GM19351 (cell line): ENCODE measurements at regions not wholly inside any gene's neighbourhood (a gene's known extent, or its start where the extent isn't known, plus 50 kb on each side); places are given as distances from the start of the nearest gene placed in this dataset.

Experiments
- ATAC-seq: cut with Tn5 transposase; IDR thresholded peaks from one replicate; pipeline ENCODE4 v1.9.1; 2021; ENCODE audit warnings: mild to moderate bottlenecking, moderate library complexity; ENCODE audit not compliant: unreplicated experiment

DNA sequence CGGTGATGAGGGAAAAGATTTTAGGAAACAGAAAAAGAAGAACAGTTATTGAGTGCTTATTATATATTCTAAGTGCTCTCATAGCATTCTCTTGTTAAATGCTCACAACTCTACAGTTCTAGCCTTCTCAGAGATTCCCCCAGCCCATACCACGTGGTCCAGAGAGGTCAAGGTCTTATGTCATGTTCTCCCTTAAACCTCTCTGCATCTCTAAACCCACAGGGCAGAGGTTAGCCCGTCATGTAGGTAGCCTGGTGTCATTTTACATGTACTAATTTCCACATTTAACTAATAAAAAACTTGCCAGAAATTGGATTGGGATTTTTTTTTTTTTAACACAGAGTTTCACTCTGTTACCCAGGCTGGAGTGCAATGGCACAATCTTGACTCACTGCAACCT lies 178.0 kb downstream of the CEMIP2 start:
- ATAC-seq: no peak

DNA sequence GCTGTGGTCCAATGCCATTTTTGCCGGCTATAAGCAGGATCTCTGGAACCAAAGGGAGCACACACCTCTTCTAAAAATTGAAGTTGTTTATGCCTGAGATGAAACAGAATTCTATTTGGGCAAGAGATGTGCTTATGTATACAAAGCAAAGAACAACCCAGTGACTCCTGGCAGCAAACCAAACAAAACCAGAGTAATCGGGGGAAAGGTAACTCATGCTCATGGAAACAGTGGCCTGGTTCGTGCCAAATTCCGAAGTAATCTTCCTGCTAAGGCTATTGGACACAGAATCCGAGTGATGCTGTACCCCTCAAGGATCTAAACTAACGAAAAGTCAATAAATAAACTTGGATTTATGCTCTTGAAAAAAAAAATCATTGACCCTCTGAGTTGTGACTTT lies 178.7 kb downstream of the CEMIP2 start:
- no peak for ATAC-seq

DNA sequence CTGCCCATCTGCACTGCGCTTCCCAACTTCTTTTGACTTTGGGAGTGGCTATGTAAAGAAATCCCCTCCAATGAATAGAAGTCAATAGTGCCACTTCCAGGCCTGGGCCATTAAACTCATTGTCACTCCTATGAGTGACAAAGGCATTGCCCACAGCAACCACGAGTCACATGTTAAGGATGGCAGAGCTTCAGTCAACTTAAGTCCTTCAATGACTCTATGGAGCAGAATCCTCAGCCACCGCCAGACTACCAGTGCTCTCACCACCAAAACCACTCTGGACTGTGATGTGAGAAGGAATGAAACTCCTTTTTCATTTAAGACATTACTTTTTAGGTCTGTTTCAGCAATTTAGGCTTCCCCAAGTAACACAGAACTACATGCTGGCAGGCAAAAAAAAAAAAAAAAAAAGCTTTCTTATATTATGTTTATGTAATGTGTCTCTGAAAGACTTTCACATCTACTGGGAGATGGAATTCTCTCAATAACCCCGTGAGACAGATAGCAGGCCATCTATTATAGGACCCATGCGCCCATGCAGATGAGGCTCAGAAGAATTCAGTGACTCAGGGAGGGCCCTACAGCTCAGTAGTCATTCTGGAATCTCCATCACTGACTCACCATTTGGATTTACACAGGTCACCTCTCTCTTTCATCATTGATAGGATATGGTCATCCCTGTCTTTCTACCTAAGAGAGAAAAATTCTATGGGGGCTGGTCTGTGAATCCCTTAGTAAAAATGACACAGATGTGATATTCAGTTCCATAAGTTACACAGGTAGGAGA lies 180.5 kb downstream of the CEMIP2 start:
- no peak for ATAC-seq

DNA sequence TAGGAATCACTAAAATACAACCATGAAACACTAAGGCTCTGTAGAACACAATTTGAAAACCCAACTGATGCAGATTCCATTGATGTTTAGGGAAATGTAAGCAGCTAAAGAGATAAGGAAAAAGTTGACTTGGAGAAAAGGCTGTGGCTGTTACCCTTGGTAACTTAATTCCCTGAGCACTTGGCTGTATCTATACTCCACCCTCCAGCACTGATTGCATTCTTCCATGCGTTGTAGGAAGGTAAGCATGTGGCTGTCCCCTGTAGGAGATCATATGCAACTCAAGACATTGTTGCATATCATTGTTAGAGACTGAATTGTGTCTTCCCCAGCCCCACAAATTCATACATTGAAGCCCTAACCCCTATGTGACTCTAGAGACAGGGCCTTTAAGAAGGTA lies 184.5 kb downstream of the CEMIP2 start:
- no peak for ATAC-seq

DNA sequence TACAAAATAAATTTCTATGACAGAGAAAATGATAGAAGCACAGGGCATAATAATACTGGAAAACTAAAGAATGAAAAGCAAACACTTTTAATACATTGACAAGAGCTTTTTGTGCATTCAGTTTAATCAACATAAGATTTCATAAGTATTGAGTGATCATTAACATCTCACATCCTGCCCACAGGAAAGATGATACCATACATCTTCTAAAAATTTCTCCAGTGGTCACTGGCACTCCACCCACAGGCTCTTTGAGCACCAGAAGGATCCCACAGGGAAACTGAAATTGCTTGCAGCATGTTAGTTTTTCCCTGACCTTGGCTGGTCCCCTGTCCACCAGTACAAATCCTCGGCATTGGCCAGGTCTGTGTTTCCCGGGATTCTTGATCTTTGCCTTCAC lies 186.0 kb downstream of the CEMIP2 start:
- ATAC-seq: no peak

DNA sequence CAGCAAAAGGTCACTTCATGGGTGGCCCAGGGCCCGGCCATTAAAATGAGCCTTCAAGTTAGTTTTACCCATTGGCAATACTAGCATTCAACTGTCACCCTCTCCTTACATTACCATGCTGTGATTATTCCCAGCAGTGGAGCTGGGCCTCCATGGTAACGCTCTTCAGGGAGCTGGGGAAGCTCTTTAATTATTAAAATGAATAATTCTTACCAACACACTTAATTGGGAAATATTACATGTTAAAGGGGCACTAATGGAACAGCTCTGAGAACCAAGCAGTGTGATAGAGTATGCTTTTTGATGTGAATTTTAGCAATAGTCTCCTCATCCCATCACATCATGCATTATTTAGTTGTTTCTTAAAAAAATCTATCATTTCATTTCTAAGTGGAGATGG lies 187.2 kb downstream of the CEMIP2 start:
- no peak for ATAC-seq

DNA sequence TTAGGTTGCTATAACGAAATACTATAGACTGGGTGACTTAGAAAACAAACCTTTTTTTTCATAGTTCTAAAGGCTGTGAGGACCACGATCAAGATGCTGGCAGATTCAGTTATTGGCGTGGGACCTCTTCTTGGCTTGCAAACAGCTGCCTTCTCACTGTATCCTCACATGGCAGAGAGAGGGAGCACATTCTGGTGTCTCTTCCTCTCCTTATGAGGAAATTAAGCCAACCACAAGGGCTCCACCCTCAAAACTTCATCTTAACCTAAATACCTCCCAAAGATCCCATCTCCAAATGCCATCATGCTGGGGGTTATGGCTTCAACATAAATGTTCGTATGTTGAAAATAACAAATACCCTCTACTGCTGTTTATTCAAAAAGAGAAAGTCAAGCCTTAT lies 197.1 kb downstream of the CEMIP2 start:
- no peak for ATAC-seq

DNA sequence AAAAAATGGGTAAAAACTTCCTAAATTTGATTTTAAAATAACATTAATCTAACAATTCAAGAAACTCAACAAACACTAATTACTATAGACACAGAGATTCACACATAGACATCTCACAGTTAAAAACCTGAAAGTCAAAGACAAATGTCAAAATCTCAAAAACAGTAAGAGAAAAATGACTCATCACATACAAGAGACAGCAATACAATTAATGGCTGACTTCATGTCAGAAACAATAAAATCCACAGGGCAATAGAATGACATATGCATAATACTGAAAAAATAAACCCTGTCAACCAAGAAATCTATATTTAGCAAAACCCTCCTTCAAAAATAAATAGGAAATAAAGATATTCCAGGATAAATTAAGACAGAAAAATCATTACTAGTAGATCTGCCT lies 200.4 kb downstream of the CEMIP2 start:
- no peak for ATAC-seq

DNA sequence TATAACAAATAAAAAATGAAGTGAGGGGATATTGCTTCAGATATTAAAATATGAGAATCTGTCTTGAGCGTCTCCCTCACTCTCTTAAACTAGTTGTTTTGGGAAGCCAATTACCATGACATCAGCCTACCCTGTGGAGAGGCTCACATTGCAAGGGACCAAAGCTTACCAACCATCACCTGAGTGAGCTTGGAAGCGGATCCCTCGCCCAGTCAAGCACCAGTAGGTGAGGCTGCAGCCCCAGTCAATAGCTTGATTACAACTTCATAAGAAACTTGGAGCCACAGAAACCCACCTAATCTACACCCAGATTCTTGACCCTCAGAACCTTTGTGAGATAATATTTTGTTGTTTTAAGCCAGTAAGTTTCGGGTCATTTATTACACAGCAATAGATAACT lies 206.2 kb downstream of the CEMIP2 start:
- no peak for ATAC-seq

DNA sequence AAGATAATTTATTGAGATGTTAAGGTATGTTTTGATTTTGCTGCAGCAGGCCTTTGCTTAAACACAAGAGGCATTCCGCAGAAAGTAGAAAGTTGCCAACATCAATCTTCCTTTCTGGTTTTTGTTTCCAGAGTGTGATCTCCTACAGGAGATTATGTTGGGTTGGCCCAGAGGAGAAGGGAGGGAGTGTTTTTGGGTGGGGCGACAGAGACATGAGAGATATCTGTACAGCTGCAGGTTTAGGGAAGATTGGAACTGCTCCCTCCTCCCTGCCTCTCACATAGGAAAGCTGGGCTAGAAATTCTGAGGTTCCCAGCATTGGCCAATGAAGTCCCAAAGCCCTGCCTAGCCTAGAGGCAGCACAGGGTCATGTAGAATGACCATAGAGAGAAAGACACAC lies 211.0 kb downstream of the CEMIP2 start:
- no peak for ATAC-seq

DNA sequence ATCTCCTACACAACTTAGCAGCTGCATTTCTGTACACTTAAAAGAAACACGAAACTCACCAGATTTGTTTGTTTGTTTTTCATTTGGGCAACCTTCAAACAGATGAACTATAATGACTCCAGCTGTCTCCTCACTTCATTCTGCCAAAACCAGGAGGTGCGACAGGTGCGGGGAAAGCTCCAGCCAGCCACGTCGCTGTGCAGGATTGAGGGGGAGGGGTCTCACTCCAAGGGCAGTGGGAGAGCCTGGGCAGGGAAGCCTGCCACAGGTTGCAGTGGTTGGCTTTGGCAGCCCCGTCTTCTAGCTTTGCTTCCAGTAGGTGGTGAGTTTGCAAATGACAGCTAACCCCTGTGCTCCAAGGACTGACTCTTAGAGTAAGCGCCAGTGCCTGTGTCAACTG lies 215.8 kb downstream of the CEMIP2 start:
- no peak for ATAC-seq

DNA sequence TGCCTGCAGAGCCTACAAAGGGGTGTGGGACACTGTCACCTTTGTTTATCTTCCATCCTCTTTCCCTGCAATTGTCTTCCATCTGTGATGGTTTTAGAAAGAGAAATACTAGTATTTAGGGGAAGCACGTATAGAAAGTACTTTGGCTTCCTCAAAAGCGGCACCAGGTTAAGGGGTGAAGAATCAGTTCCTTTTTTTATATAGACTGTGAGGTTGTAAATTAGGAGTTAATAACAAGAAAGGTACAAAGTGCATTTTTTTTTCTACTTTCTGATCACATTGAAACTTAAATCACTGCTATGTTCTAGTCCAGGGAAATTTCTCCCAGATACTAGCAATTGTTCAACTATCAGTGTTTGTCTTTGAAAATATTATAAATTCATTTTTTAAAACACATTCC lies 219.3 kb downstream of the CEMIP2 start:
- peak; percentile 90 for ATAC-seq

DNA sequence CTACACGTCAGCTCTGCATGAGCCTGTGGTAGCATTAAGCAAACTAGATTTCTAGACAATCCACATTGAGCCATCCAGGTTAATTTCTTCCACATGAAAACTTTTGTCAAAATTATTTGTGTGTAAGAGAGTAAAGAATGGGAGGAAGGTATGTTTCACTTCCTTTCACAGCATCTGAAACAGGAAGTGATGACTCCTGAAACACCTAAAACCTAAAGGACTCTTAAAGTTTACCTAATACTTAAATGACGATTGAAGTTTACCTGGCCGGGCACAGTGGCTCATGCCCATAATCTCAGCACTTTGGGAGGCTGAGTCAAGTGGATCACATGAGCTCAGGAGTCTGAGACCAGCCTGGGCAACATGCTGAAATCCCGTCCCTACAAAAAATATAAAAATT lies 223.8 kb downstream of the CEMIP2 start:
- peak; percentile 42 for ATAC-seq

DNA sequence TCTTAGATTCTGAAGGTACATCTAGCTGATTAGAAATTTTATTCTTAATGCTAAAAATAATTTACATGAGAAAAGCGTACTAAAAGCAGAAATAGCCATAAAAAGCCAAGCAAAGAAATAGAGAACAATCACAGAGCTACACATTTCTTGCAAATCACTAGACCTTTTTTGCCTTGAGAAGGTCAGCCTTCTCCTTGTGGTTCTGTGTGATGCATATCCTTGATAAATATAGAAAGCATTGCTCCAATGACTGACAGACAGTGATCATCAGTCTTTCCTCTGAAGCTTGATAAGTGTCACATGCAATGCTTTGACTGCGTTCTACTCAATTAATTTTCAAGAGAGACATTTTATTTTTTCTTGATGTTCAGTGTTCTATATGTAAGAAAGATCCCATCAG lies 226.9 kb downstream of the CEMIP2 start:
- ATAC-seq: no peak

DNA sequence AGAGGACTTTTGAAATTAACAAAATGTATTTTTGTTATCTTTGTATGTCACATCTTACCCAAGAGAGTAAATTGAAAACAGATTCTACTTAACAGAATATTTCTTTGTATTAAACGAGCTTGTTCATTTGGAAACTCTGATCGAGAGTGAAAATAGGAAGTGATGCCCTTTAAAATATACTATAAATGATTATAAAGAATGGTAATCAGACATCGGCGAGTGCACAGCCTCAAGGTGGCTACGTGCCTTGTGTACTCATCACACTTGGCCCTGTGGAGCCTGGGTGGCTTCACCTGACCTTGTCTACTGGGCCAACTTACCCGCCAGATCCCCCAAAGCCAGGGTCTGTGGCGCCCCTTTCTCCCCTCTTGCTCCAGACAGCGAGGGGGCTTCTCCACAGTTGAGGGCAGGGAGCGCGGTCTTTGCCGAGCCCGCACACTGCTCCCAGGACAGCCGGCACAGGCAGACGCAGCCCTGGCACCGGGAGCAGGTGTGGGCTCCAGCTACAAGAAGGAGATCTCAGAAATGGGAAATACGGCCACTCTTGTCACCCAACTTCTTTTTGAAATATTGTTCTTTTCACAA lies 243.2 kb downstream of the CEMIP2 start:
- ATAC-seq: no peak

DNA sequence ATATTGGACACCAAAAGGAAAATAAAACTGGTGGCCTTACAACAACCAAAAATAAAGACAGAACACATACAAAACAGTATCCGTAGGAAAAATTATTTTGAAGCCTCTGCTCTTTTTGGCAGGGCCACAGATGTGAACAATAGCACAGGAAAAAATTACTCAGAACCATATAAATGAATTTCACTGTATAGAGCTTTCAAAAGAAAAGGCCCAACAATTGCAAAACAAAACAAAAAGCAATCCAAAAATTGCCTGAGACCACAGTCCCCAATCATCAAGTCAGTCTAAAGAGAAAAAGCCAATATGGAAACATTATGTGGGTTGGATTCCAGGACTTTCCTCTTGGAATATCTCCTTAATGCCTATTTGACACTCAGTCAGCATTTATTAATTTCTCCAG lies 243.8 kb downstream of the CEMIP2 start:
- no peak for ATAC-seq

DNA sequence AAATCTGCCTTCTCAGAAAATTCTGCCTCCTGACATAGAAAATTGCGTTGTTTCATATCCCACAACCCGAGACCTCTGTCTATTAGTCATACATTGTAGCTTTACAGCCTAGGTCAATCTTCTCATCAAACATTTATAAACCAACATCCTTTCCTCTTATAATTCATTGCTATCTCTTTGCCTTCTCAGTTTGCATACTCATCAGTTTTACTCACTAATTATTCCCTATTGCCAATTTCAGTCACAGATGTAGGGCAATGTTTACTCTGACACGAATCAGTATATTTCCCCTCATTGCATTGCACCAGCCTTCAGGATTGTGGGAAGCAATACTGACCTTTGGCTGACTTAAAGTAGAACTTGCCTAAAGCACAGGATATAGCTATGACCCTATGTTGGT lies 247.2 kb downstream of the CEMIP2 start:
- no peak for ATAC-seq

DNA sequence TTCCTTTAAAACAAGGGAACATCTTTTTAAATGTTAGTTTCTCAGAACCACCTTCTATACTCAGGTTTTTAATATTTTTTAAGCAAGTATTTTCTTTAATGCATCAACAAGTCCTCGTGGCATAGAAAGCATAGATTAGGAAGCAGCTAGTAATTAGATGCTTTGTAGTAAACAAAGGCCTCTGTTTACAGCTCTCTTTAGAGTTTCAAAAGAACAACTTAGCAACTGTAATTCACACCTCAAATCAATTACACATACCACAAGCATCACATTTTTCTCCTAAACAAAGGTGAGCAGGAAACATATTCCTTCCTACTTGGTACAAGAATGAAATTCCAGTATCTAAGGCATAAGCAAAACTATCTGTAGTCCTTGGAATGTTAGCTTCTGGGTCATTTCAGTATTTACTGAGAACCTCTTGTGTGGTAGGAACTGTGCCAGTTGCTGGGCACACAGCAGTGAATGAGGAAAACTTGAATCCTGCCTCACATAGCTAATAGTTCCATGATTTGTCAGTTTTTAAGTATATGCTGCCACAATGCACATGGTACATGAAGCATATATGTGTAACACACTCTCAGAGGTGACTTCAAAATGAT lies 249.1 kb downstream of the CEMIP2 start:
- no peak for ATAC-seq

DNA sequence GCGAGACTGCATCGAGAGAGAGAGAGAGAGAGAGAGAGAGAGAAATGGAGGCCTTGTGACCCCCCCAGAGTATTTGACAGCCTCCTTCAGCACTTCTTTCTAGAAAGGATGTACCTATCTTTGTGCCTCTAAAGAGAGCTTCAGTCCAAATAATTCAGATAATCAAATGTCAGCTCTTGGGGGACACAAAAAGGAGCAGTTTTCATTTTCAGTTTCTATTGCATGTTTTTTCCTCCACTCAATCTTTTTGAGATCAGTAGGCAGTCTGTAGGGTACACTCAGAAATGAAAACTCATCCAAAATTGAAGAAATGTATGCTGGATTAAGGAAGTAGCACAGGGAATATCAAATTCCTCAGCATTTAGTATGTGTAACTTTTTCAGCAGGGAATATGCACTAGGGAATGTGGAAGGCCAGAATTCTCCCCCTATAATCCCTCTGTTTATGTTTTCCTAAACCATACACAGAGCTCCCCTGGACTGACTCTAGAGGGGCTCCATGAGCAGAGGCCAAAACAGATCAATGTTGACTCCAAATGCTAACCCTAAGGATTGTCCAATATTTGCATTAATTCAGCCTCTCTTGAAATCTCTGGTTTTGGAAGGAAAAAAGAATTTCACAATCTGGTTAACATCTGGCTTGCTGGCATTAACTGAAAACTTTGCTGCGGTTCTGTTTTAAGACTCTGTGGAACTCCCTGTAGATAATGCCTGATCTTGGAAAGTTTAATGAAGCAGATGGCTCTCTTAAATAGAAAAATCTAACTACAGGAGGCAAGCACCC lies 250.1 kb downstream of the CEMIP2 start:
- ATAC-seq: no peak

DNA sequence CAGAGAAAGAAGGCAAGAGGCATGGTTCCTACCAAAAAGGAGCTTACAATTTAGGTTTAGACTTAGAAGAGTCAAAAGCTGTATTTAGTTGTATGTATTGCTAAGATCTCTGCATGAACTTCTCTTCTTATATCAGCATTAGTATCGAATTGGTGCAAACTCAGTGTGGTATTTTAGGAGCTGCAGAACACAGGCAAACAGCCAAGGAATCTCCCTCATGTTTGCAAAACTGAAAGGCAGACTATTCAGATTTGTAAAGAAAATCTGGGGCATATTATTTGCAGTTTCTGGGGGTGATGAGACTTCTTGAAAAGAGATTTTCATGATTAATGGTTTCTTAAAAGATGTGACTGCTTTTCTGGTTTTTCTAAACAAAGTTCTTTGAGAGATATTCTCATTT lies 252.7 kb downstream of the CEMIP2 start:
- ATAC-seq: no peak

DNA sequence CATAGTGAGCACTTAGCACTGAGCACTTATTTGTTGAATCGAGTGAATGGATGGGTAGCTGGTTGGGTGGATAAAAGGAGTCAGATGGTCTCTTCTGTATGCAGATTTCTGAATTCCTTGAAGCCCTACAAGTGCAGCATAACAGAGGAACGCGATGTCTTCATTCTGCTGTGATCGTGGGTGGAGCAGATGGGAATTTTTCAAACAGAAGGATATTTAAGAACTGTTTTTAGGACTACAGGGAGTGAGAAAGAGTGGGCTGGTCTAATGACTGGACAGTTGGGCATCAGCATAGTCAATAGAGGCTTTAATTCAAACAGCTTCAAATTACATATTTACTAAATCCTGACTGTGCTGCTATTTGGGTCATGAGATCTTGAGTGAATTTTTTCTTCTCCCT lies 253.2 kb downstream of the CEMIP2 start:
- ATAC-seq: no peak
